ENCODE measurements at regions not wholly inside any gene's neighbourhood (a gene's known extent, or its start where the extent isn't known, plus 50 kb on each side); places are given as distances from the start of the nearest gene placed in this dataset.

DNA sequence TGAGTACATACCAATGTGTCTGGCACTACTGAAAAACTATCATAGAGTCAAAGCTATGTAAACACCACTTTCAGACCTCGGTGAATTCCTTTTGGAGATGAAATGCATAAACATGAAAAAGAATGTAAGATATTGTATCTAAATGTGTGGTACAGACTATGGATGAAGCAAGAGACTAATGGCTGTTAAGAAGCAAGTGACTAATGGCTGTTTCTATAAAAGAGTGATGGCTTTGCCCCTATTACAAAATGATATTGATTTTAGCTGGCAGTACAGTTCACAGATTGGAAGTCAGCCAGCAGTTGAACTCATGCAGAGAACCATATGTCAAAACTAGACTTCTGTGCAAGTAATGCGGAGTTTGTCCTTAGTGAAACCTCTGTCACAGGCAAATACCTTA lies 359.3 kb downstream of the GRXCR1 start:
- TF ChIP-seq, protein P1, sequence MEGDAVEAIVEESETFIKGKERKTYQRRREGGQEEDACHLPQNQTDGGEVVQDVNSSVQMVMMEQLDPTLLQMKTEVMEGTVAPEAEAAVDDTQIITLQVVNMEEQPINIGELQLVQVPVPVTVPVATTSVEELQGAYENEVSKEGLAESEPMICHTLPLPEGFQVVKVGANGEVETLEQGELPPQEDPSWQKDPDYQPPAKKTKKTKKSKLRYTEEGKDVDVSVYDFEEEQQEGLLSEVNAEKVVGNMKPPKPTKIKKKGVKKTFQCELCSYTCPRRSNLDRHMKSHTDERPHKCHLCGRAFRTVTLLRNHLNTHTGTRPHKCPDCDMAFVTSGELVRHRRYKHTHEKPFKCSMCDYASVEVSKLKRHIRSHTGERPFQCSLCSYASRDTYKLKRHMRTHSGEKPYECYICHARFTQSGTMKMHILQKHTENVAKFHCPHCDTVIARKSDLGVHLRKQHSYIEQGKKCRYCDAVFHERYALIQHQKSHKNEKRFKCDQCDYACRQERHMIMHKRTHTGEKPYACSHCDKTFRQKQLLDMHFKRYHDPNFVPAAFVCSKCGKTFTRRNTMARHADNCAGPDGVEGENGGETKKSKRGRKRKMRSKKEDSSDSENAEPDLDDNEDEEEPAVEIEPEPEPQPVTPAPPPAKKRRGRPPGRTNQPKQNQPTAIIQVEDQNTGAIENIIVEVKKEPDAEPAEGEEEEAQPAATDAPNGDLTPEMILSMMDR (IDR thresholded peaks at IDR 0.05; ENCODE audit: insufficient read depth, low read length, poor library complexity, severe bottlenecking): no peak
- no peak for TF ChIP-seq EZH2phosphoT487 (conservative IDR thresholded peaks at IDR 0.05; ENCODE audit: low read length)

All from SU-DHL-6 (cell line).